ENCODE measurements at regions not wholly inside any gene's neighbourhood (a gene's known extent, or its start where the extent isn't known, plus 50 kb on each side); places are given as distances from the start of the nearest gene placed in this dataset.

GRCh38 chr10:118455181-118455695 lies 113.1 kb upstream of the FAM204A start:
- Mint-ChIP-seq H3K27me3 (ENCODE audit: low read depth, poor library complexity) (no peaks in the 10 kb centered on the region), H3K9me3 (peaks cover 22% of the 10 kb centered on the region), H3K36me3 (ENCODE audit: low read depth) (peaks cover 14% of the 10 kb centered on the region), H3K4me1 (peaks cover 52% of the 10 kb centered on the region), H3K4me3 (no peak overlapping the region), H3K27ac (peak overlapping the region; percentile 88)
- DNase-seq, result no peak
- no peak for TF ChIP-seq CTCF (IDR thresholded peaks at IDR 0.05)

GRCh38 chr10:118454211-118454610 lies 112.1 kb upstream of the FAM204A start:
- no peaks in the 10 kb centered on the region for H3K27me3 Mint-ChIP-seq (ENCODE audit: low read depth, poor library complexity)
- H3K27ac Mint-ChIP-seq, result peak overlapping the region; percentile 56
- H3K36me3 Mint-ChIP-seq (ENCODE audit: low read depth), result peaks cover 14% of the 10 kb centered on the region
- no peak for TF ChIP-seq CTCF (IDR thresholded peaks at IDR 0.05)
- peaks cover 22% of the 10 kb centered on the region for H3K9me3 Mint-ChIP-seq
- no peak overlapping the region for H3K4me3 Mint-ChIP-seq
- H3K4me1 Mint-ChIP-seq, result peaks cover 52% of the 10 kb centered on the region
- no peak for DNase-seq

GRCh38 chr10:118452098-118452497 lies 110.0 kb upstream of the FAM204A start:
- no peak for TF ChIP-seq CTCF (IDR thresholded peaks at IDR 0.05)
- no peaks in the 10 kb centered on the region for H3K27me3 Mint-ChIP-seq (ENCODE audit: low read depth, poor library complexity)
- H3K36me3 Mint-ChIP-seq (ENCODE audit: low read depth), result peaks cover 14% of the 10 kb centered on the region
- no peak for DNase-seq
- H3K4me1 Mint-ChIP-seq, result peaks cover 41% of the 10 kb centered on the region
- H3K9me3 Mint-ChIP-seq, result peaks cover 22% of the 10 kb centered on the region
- no peak overlapping the region for H3K4me3 Mint-ChIP-seq
- peak overlapping the region; percentile 77 for H3K27ac Mint-ChIP-seq

- H3K9me3 Mint-ChIP-seq, result peaks cover 22% of the 10 kb centered on the region
- no peak for TF ChIP-seq CTCF (IDR thresholded peaks at IDR 0.05)
- no peaks in the 10 kb centered on the region for H3K27me3 Mint-ChIP-seq (ENCODE audit: low read depth, poor library complexity)
- H3K36me3 Mint-ChIP-seq (ENCODE audit: low read depth), result peaks cover 14% of the 10 kb centered on the region
- peaks cover 17% of the 10 kb centered on the region for H3K4me1 Mint-ChIP-seq
- no peak for DNase-seq
- H3K27ac Mint-ChIP-seq, result no peak overlapping the region
- H3K4me3 Mint-ChIP-seq, result no peak overlapping the region
Observed at GRCh38 chr10:118449521-118449920, 107.4 kb upstream of the FAM204A start.

DNA sequence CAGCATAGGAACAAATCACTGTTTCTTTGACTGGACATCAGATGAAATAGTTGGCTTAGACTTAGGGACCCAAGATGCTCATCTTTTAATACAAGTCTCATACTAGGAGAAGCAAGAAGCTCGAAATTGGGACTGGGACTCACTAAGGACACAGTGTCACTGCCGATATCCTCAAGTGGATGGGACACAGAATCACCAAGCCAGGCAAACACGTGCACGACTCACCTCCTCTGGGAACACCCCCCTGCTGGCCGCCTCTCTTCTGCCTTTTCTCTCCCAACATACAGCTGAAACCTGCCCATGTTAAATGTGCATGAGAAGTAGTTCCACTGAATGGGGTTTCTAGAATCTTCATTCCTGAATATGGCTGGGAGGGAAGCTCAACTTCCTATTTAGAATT lies 106.6 kb upstream of the FAM204A start:
- H3K4me1 Mint-ChIP-seq, result peaks cover 10% of the 10 kb centered on the region
- peaks cover 14% of the 10 kb centered on the region for H3K36me3 Mint-ChIP-seq (ENCODE audit: low read depth)
- no peak overlapping the region for H3K4me3 Mint-ChIP-seq
- no peak for DNase-seq
- TF ChIP-seq CTCF (IDR thresholded peaks at IDR 0.05), result no peak
- H3K27me3 Mint-ChIP-seq (ENCODE audit: low read depth, poor library complexity), result no peaks in the 10 kb centered on the region
- peaks cover 22% of the 10 kb centered on the region for H3K9me3 Mint-ChIP-seq
- no peak overlapping the region for H3K27ac Mint-ChIP-seq

- no peak overlapping the region for H3K27ac Mint-ChIP-seq
- H3K36me3 Mint-ChIP-seq (ENCODE audit: low read depth), result peaks cover 14% of the 10 kb centered on the region
- TF ChIP-seq CTCF (IDR thresholded peaks at IDR 0.05), result no peak
- H3K4me3 Mint-ChIP-seq, result no peak overlapping the region
- DNase-seq, result no peak
- H3K27me3 Mint-ChIP-seq (ENCODE audit: low read depth, poor library complexity), result no peaks in the 10 kb centered on the region
- peaks cover 6% of the 10 kb centered on the region for H3K4me1 Mint-ChIP-seq
- peaks cover 22% of the 10 kb centered on the region for H3K9me3 Mint-ChIP-seq
Observed at GRCh38 chr10:118447478-118448270, 105.5 kb upstream of the FAM204A start.
